PC-3 (cell line): ENCODE measurements at regions not wholly inside any gene's neighbourhood (a gene's known extent, or its start where the extent isn't known, plus 50 kb on each side); places are given as distances from the start of the nearest gene placed in this dataset.

Source experiments
- CTCF ChIP-seq: fragments of 300-600 bp; sonication (generic); conservative IDR thresholded peaks from 2 replicates; pipeline ENCODE4 v1.5.1; 2017; ENCODE audit warnings: antibody characterized with exemption, low read depth, mild to moderate bottlenecking, low read length
- EZH2 ChIP-seq: fragments of 300-600 bp; sonication (generic); IDR thresholded peaks from one replicate; pipeline ENCODE4 v1.6.1; 2017; ENCODE audit warnings: antibody characterized with exemption, mild to moderate bottlenecking, low read length; ENCODE audit not compliant: unreplicated experiment
- EZH2phosphoT487 ChIP-seq: fragments of 300-600 bp; sonication (generic); IDR thresholded peaks from 2 replicates; pipeline ENCODE4 v1.6.1; 2018; ENCODE audit warnings: mild to moderate bottlenecking, antibody characterized with exemption, low read length, borderline replicate concordance

DNA sequence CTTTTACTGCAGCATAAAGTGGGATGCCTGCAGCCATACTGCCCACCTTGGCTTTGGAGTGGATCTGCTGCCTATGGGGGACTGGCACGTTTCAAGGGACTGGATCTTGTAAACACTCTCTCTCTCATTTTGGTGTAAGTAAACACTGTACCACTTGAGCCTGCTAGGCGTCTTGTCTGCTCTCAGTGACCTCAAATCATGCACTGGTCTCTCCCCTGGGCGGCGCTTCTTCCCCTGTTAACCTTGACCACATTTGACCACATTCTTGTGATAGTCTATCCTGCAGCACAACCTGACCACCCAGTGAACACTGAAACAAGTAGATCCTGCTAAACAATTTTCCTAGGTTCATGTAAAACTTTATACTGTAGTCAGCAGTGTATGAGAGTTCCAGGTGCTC, 82.6 kb upstream of the HNMT start:
- TF ChIP-seq CTCF (no peak), EZH2 (no peak), EZH2phosphoT487 (no peak)
